Esophagus squamous epithelium (tissue), 4 donors: ENCODE measurements at regions not wholly inside any gene's neighbourhood (a gene's known extent, or its start where the extent isn't known, plus 50 kb on each side); places are given as distances from the start of the nearest gene placed in this dataset.

ENCODE experiments used
- POLR2A ChIP-seq, 4 donors: fragments of 450-650 bp; IDR thresholded peaks; one replicate each; pipeline ENCODE4 v1.6.1; 2017; ENCODE audit warnings: antibody characterized with exemption in 4 of 4, mild to moderate bottlenecking in 4 of 4, moderate library complexity in 3 of 4
- TF ChIP-seq, protein P1 (sequence below), 6 experiments: fragments of 450-650 bp in 4 of 6; fragments of 200-600 bp in 2 of 6; sonication (generic) in 2 of 6; IDR thresholded peaks; one replicate each; pipeline ENCODE4 v1.5.1; 2016 to 2019; ENCODE audit warnings: antibody characterized with exemption in 6 of 6, mild to moderate bottlenecking in 4 of 6, moderate library complexity in 4 of 6

- TF ChIP-seq, protein P1, sequence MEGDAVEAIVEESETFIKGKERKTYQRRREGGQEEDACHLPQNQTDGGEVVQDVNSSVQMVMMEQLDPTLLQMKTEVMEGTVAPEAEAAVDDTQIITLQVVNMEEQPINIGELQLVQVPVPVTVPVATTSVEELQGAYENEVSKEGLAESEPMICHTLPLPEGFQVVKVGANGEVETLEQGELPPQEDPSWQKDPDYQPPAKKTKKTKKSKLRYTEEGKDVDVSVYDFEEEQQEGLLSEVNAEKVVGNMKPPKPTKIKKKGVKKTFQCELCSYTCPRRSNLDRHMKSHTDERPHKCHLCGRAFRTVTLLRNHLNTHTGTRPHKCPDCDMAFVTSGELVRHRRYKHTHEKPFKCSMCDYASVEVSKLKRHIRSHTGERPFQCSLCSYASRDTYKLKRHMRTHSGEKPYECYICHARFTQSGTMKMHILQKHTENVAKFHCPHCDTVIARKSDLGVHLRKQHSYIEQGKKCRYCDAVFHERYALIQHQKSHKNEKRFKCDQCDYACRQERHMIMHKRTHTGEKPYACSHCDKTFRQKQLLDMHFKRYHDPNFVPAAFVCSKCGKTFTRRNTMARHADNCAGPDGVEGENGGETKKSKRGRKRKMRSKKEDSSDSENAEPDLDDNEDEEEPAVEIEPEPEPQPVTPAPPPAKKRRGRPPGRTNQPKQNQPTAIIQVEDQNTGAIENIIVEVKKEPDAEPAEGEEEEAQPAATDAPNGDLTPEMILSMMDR (IDR thresholded peaks at IDR 0.05): no peak
- no peak for TF ChIP-seq POLR2A (IDR thresholded peaks at IDR 0.05)
These were observed 326.0 kb downstream of the NPR3 start for GRCh38 chr5:33037076-33037475.
